Glutamatergic neuron (in vitro differentiated cells): ENCODE measurements at regions not wholly inside any gene's neighbourhood (a gene's known extent, or its start where the extent isn't known, plus 50 kb on each side); places are given as distances from the start of the nearest gene placed in this dataset.
A peak's percentile ranks its signal among the peaks of the same experiment; 100 is the strongest.

Experiments
- DNase-seq: peaks from one replicate; pipeline ENCODE4 v3.0.0; 2022
- H3K27ac Mint-ChIP-seq: one replicate; pipeline ENCODE4 v1.8.0; 2020; ENCODE audit warnings: mild to moderate bottlenecking, mixed read lengths, inconsistent platforms; ENCODE audit not compliant: unreplicated experiment
- H3K27me3 Mint-ChIP-seq: one replicate; pipeline ENCODE4 v1.8.0; 2020; ENCODE audit warnings: mild to moderate bottlenecking, moderate library complexity, mixed read lengths, inconsistent platforms; ENCODE audit not compliant: unreplicated experiment
- H3K36me3 Mint-ChIP-seq: one replicate; pipeline ENCODE4 v1.8.0; 2020; ENCODE audit warnings: mild to moderate bottlenecking, mixed read lengths, inconsistent platforms; ENCODE audit not compliant: unreplicated experiment
- H3K4me1 Mint-ChIP-seq: one replicate; pipeline ENCODE4 v1.8.0; 2020; ENCODE audit warnings: mild to moderate bottlenecking, low read depth, mixed read lengths, inconsistent platforms; ENCODE audit not compliant: unreplicated experiment
- H3K4me3 Mint-ChIP-seq: one replicate; pipeline ENCODE4 v1.8.0; 2020; ENCODE audit warnings: mild to moderate bottlenecking, mixed read lengths, inconsistent platforms; ENCODE audit not compliant: unreplicated experiment
- H3K9me3 Mint-ChIP-seq: one replicate; pipeline ENCODE4 v1.8.0; 2020; ENCODE audit warnings: mild to moderate bottlenecking, moderate library complexity, mixed read lengths, inconsistent platforms; ENCODE audit not compliant: unreplicated experiment
- TF ChIP-seq, protein P1 (sequence below): fragments of 200-600 bp; sonication (generic); IDR thresholded peaks from one replicate; pipeline ENCODE4 v1.5.0; 2021; ENCODE audit not compliant: partially characterized antibody, unreplicated experiment

DNA sequence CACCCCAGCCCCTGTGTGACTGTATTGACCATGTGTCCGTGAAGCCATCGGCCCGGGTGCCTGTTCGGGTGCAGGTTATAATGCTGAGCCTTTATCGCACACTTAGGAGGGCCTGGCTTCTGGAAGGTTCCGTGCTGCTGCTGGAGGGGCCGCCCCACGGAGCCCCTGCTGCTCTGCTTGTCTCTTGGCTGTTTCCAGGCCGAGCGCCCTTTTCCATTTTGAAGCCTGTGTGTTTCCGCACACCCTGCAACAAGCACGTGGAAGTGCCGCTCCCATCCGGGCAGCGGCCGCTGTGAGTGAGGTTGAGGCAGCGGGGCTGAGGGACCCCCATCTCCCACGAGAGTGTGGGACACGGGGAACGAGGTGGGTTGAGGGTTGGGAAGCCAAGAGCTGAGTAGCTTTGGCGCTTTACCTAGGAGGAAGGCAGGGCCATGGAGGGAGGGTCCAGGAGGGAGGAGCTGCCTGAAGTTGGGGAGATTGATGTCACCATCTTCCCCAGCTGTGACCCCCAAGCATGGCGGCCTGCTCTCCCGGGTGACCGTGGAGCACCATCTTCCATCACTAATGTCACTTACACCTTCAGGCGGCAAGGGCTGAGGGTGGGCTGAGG is 200.1 kb upstream of the GSE1 start:
- TF ChIP-seq, protein P1, sequence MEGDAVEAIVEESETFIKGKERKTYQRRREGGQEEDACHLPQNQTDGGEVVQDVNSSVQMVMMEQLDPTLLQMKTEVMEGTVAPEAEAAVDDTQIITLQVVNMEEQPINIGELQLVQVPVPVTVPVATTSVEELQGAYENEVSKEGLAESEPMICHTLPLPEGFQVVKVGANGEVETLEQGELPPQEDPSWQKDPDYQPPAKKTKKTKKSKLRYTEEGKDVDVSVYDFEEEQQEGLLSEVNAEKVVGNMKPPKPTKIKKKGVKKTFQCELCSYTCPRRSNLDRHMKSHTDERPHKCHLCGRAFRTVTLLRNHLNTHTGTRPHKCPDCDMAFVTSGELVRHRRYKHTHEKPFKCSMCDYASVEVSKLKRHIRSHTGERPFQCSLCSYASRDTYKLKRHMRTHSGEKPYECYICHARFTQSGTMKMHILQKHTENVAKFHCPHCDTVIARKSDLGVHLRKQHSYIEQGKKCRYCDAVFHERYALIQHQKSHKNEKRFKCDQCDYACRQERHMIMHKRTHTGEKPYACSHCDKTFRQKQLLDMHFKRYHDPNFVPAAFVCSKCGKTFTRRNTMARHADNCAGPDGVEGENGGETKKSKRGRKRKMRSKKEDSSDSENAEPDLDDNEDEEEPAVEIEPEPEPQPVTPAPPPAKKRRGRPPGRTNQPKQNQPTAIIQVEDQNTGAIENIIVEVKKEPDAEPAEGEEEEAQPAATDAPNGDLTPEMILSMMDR, result no peak
- peaks cover 9% of the 10 kb centered on the region for H3K4me1 Mint-ChIP-seq
- H3K9me3 Mint-ChIP-seq, result peaks cover 8% of the 10 kb centered on the region
- H3K27ac Mint-ChIP-seq, result no peak overlapping the region
- peaks cover 3% of the 10 kb centered on the region for H3K27me3 Mint-ChIP-seq
- H3K36me3 Mint-ChIP-seq, result no peaks in the 10 kb centered on the region
- DNase-seq, result peak; percentile 15
- no peak overlapping the region for H3K4me3 Mint-ChIP-seq

DNA sequence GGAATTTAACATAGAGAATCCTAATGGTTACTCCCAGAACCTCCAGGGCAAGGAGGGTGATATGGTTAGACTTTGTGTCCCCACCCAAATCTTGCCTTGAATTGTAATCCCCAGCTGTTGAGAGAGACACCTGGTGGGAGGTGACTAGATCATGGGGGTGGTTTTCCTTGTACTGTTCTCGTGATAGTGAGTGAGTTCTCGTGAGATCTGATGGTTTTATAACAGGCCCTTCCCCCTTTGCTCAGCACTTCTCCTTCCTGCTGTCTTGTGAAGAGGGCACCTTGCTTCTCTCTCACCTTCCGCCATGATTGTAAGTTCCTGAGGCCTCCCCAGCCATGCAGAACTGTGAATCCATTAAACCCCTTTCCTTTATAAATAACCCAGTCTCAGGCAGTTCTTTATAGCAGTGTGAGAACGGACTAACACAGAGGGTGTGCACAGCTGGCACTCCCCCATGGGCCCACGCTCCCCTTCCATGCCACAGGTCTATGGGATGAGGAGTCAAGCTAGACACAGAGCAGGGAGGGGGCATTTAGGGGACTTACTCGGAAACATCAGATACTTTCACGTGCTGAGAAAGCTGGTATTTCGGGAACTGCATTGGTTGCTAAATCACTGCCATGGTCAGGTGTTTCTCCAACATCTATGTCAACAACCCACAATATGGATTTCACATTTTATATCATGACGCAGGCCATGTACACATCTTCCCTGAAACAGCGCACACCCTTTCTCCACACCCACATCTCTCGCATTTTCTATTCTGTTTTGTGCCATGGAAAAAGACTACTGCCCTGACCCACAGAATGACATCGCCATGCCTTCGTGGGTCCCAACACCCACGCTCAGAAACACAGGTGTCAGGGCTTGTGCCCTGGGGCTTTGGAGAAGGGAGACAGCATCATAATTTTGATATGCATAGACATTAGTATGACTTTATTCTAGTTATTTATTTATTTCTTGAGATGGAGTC is 199.1 kb upstream of the GSE1 start:
- DNase-seq, result no peak
- H3K36me3 Mint-ChIP-seq, result no peaks in the 10 kb centered on the region
- H3K4me1 Mint-ChIP-seq, result peaks cover 16% of the 10 kb centered on the region
- TF ChIP-seq, protein P1, result no peak
- peaks cover 10% of the 10 kb centered on the region for H3K27me3 Mint-ChIP-seq
- peaks cover 14% of the 10 kb centered on the region for H3K9me3 Mint-ChIP-seq
- H3K27ac Mint-ChIP-seq, result no peak overlapping the region
- H3K4me3 Mint-ChIP-seq, result no peak overlapping the region

DNA sequence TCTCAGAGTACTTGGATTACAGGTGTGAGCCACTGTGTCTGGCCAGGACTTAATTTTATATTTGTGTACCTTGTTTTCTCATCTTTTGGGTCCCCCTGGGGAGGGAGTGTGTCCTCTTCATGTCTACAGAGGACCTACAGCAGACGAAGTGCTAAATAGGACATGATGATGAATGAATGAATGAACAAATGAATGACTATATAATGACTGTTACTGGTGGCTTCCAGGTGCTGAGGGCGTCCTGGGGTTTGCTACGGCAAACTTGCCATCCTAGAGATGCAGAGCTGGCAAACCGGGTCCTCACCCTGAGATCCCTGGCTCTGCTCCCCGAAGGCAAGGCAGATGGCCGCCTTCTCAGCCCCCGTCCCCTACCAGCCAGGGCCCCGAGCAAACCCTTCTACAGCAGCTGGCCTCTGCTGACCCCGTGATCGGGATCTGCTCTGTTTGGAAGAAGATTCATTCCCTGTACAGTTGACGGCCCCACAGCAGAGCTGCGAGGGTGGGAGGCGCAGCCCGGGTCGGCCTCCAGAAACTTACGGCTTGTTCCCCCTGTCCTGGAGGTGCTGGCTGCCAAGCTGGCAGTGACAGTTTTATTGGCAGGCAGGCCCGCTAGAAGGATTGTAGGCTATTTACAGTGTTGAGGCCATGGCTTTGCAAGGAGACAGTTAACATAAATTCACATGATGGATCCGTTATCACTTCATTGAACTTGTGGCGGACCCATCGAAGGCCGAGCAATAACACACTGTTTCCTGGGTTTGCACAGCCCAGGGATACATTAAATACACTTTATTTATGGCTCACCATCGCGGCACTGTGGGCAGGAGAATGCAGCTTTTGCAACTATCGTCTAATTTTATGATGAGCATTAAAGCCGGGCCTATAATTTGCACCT is 197.7 kb upstream of the GSE1 start:
- TF ChIP-seq, protein P1, result no peak
- H3K4me1 Mint-ChIP-seq, result peaks cover 17% of the 10 kb centered on the region
- H3K27ac Mint-ChIP-seq, result peak overlapping the region; percentile 89
- DNase-seq, result peak; percentile 57
- H3K27me3 Mint-ChIP-seq, result peaks cover 12% of the 10 kb centered on the region
- no peak overlapping the region for H3K4me3 Mint-ChIP-seq
- H3K36me3 Mint-ChIP-seq, result no peaks in the 10 kb centered on the region
- H3K9me3 Mint-ChIP-seq, result peaks cover 15% of the 10 kb centered on the region

DNA sequence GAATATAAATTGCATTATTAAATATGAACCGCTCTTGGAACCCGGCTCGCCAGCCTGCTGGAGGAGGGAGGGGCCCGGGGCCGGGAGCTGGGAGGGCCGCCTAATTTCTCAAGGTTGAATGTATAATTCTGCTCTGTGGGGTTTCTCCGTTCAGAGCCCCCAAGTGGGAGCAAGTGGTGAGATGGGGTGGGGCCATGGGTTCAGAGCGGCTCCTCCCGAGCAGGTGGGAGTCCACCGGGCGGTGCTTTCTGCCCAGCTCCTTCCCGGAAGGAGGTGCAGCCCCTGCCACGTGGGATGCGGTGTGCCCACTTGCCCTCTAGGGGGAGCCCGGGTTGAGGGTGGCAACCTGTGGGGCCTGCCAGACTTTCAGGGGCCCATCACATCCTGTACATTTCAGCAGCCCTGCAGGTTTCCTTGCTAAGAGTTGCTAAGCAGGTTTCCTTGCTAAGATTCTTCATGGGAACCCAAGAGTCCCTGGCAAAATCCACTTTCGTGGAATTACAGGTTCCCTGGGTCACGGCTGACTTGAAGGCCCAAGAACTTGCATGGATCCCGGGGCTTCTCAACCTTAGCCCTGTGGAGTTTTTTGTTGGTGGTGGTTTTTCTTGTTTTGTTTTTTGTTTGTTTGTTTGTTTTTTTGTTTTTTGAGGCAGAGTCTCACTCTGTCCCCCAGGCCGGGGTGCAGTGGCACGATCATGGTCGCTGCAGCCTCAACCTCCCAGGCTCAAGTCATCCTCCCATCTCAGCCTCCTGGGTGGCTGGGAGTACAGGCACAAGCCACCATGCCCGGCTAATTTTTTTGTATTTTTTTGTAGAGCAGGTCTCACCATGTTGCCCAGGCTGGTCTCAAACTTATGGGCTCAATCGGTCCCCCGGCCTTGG is 196.7 kb upstream of the GSE1 start:
- H3K27ac Mint-ChIP-seq, result no peak overlapping the region
- peaks cover 12% of the 10 kb centered on the region for H3K27me3 Mint-ChIP-seq
- H3K4me1 Mint-ChIP-seq, result peaks cover 22% of the 10 kb centered on the region
- no peak overlapping the region for H3K4me3 Mint-ChIP-seq
- peaks cover 18% of the 10 kb centered on the region for H3K9me3 Mint-ChIP-seq
- peak; percentile 58 for DNase-seq
- no peaks in the 10 kb centered on the region for H3K36me3 Mint-ChIP-seq
- TF ChIP-seq, protein P1, result peak; percentile 69
